Adrenal gland (tissue), 5 donors: ENCODE measurements at regions not wholly inside any gene's neighbourhood (a gene's known extent, or its start where the extent isn't known, plus 50 kb on each side); places are given as distances from the start of the nearest gene placed in this dataset.

Experiments used
- POLR2A ChIP-seq, 2 donors: fragments of 450-650 bp; IDR thresholded peaks; one replicate each; pipeline ENCODE4 v1.6.1; 2017; ENCODE audit warnings: antibody characterized with exemption in 2 of 2, mild to moderate bottlenecking in 2 of 2, moderate library complexity in 1 of 2
- TF ChIP-seq, protein P1 (sequence below), 6 experiments: fragments of 450-650 bp in 4 of 6; fragments of 200-600 bp in 2 of 6; sonication (generic) in 1 of 6; IDR thresholded peaks; 1 replicate in 5 of 6; 2 replicates in 1 of 6; pipeline versions ENCODE4 v1.5.1 to v1.8.0; 2016 to 2021; ENCODE audit warnings: antibody characterized with exemption in 6 of 6, mild to moderate bottlenecking in 2 of 6, moderate library complexity in 1 of 6
- donor health status: DM: no; HTN: no; CAD: no.

DNA sequence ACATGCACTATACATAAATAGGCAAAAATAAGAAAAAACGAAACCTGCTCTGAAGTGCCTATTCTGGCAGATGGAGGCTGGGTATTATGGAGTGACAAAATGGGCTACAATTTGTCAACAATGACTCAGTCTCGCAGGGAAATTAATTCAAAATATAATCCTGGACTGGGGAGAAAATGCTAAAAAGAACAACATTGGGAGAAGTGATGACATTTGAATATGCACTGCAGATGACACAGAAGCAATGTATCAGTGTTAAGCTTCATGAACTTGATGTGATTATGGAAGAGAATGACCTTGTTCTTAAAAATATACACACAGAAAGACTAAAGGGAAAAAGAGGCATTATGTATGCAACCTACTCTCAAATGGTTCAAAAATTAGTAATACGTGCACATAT is 74.8 kb upstream of the PSMD7 start:
- no peak for TF ChIP-seq POLR2A (IDR thresholded peaks at IDR 0.05)
- TF ChIP-seq, protein P1, sequence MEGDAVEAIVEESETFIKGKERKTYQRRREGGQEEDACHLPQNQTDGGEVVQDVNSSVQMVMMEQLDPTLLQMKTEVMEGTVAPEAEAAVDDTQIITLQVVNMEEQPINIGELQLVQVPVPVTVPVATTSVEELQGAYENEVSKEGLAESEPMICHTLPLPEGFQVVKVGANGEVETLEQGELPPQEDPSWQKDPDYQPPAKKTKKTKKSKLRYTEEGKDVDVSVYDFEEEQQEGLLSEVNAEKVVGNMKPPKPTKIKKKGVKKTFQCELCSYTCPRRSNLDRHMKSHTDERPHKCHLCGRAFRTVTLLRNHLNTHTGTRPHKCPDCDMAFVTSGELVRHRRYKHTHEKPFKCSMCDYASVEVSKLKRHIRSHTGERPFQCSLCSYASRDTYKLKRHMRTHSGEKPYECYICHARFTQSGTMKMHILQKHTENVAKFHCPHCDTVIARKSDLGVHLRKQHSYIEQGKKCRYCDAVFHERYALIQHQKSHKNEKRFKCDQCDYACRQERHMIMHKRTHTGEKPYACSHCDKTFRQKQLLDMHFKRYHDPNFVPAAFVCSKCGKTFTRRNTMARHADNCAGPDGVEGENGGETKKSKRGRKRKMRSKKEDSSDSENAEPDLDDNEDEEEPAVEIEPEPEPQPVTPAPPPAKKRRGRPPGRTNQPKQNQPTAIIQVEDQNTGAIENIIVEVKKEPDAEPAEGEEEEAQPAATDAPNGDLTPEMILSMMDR (IDR thresholded peaks at IDR 0.05): no peak
